Stromal cell of bone marrow (primary cell): ENCODE measurements at regions not wholly inside any gene's neighbourhood (a gene's known extent, or its start where the extent isn't known, plus 50 kb on each side); places are given as distances from the start of the nearest gene placed in this dataset.

Source experiments
- DNase-seq: peaks from one replicate; pipeline ENCODE4 v3.0.0-alpha.2; 2012; ENCODE audit warnings: low read depth

- DNase-seq: no peak
Measured at GRCh38 chr17:33475594-33475993, 182.5 kb upstream of the ASIC2 start.

- DNase-seq: no peak
Measured at GRCh38 chr17:33481652-33482051, 188.6 kb upstream of the ASIC2 start.

GRCh38 chr17:33482636-33483035 lies 189.5 kb upstream of the ASIC2 start:
- no peak for DNase-seq

GRCh38 chr17:33484559-33484958 lies 191.5 kb upstream of the ASIC2 start:
- DNase-seq: no peak

GRCh38 chr17:33486135-33486885 lies 193.2 kb upstream of the ASIC2 start:
- no peak for DNase-seq

GRCh38 chr17:33487187-33487879 lies 194.2 kb upstream of the ASIC2 start:
- no peak for DNase-seq

GRCh38 chr17:33491871-33492481 lies 198.9 kb upstream of the ASIC2 start:
- DNase-seq: no peak

GRCh38 chr17:33492731-33493265 lies 199.7 kb upstream of the ASIC2 start:
- no peak for DNase-seq

- no peak for DNase-seq
Measured at GRCh38 chr17:33493566-33493965, 200.5 kb upstream of the ASIC2 start.

- peak; percentile 18 for DNase-seq
Measured at GRCh38 chr17:33494151-33494550, 201.1 kb upstream of the ASIC2 start.

- DNase-seq: no peak
Measured at GRCh38 chr17:33497623-33498022, 204.5 kb upstream of the ASIC2 start.

GRCh38 chr17:33498069-33498468 lies 205.0 kb upstream of the ASIC2 start:
- no peak for DNase-seq

GRCh38 chr17:33499040-33499439 lies 205.9 kb upstream of the ASIC2 start:
- no peak for DNase-seq

GRCh38 chr17:33500151-33500550 lies 207.1 kb upstream of the ASIC2 start:
- no peak for DNase-seq

- no peak for DNase-seq
Measured at GRCh38 chr17:33501185-33501584, 208.1 kb upstream of the ASIC2 start.

- DNase-seq: no peak
Measured at GRCh38 chr17:33504571-33504970, 211.5 kb upstream of the ASIC2 start.

- no peak for DNase-seq
Measured at GRCh38 chr17:33506889-33507650, 214.0 kb upstream of the ASIC2 start.

- DNase-seq: no peak
Measured at GRCh38 chr17:33508215-33508614, 215.1 kb upstream of the ASIC2 start.

GRCh38 chr17:33509331-33509730 lies 216.2 kb upstream of the ASIC2 start:
- no peak for DNase-seq

GRCh38 chr17:33511670-33512069 lies 218.6 kb upstream of the ASIC2 start:
- no peak for DNase-seq

- DNase-seq: no peak
Measured at GRCh38 chr17:33512113-33512512, 219.0 kb upstream of the ASIC2 start.

GRCh38 chr17:33513769-33514168 lies 220.7 kb upstream of the ASIC2 start:
- no peak for DNase-seq
